ENCODE measurements at regions not wholly inside any gene's neighbourhood (a gene's known extent, or its start where the extent isn't known, plus 50 kb on each side); places are given as distances from the start of the nearest gene placed in this dataset.
"Not testable (repeated sequence)": the region's sequence is repeated elsewhere in the genome, so short reads cannot be mapped to it uniquely, and the experiment has no call there.

GRCh38 chr15:61404567-61404966 is 175.5 kb upstream of the RORA start:
- DNase-seq (ENCODE audit: low spot score): no peak

- DNase-seq (ENCODE audit: low spot score): no peak
These were observed 174.8 kb upstream of the RORA start for GRCh38 chr15:61403884-61404283.

- DNase-seq (ENCODE audit: low spot score): no peak
These were observed 173.0 kb upstream of the RORA start for GRCh38 chr15:61401903-61402698.

- DNase-seq (ENCODE audit: low spot score): no peak
These were observed 169.2 kb upstream of the RORA start for GRCh38 chr15:61398310-61398709.

- DNase-seq (ENCODE audit: low spot score): no peak
These were observed 167.3 kb upstream of the RORA start for GRCh38 chr15:61396235-61396919.

GRCh38 chr15:61393949-61394348 is 164.8 kb upstream of the RORA start:
- peak; percentile 7 for DNase-seq (ENCODE audit: low spot score)

- no peak for DNase-seq (ENCODE audit: low spot score)
These were observed 164.4 kb upstream of the RORA start for GRCh38 chr15:61393524-61393923.

GRCh38 chr15:61390138-61390537 is 161.0 kb upstream of the RORA start:
- DNase-seq (ENCODE audit: low spot score): no peak

- no peak for DNase-seq (ENCODE audit: low spot score)
These were observed 160.4 kb upstream of the RORA start for GRCh38 chr15:61389334-61390028.

- no peak for DNase-seq (ENCODE audit: low spot score)
These were observed 158.6 kb upstream of the RORA start for GRCh38 chr15:61387675-61388074.

GRCh38 chr15:61383421-61383820 is 154.3 kb upstream of the RORA start:
- DNase-seq (ENCODE audit: low spot score): no peak

GRCh38 chr15:61382927-61383326 is 153.8 kb upstream of the RORA start:
- no peak for DNase-seq (ENCODE audit: low spot score)

- DNase-seq (ENCODE audit: low spot score): no peak
These were observed 152.4 kb upstream of the RORA start for GRCh38 chr15:61381501-61381900.

- DNase-seq (ENCODE audit: low spot score): no peak
These were observed 151.2 kb upstream of the RORA start for GRCh38 chr15:61380270-61380669.

- DNase-seq (ENCODE audit: low spot score): no peak
These were observed 149.9 kb upstream of the RORA start for GRCh38 chr15:61379005-61379404.

- DNase-seq (ENCODE audit: low spot score): no peak
These were observed 147.9 kb upstream of the RORA start for GRCh38 chr15:61376961-61377360.

GRCh38 chr15:61376516-61376915 is 147.4 kb upstream of the RORA start:
- no peak for DNase-seq (ENCODE audit: low spot score)

GRCh38 chr15:61374848-61375247 is 145.7 kb upstream of the RORA start:
- DNase-seq (ENCODE audit: low spot score): no peak

- DNase-seq (ENCODE audit: low spot score): no peak
These were observed 138.9 kb upstream of the RORA start for GRCh38 chr15:61367953-61368352.

GRCh38 chr15:61364871-61365270 is 135.8 kb upstream of the RORA start:
- DNase-seq (ENCODE audit: low spot score): no peak

- DNase-seq (ENCODE audit: low spot score): not testable (repeated sequence)
These were observed 133.8 kb upstream of the RORA start for GRCh38 chr15:61362912-61363311.

GRCh38 chr15:61344293-61344692 is 115.2 kb upstream of the RORA start:
- DNase-seq (ENCODE audit: low spot score): no peak

- no peak for DNase-seq (ENCODE audit: low spot score)
These were observed 113.3 kb upstream of the RORA start for GRCh38 chr15:61342390-61342789.

Data from pons (tissue), 1 donor.